ENCODE measurements at regions not wholly inside any gene's neighbourhood (a gene's known extent, or its start where the extent isn't known, plus 50 kb on each side); places are given as distances from the start of the nearest gene placed in this dataset.
"Not testable (repeated sequence)": the region's sequence is repeated elsewhere in the genome, so short reads cannot be mapped to it uniquely, and the experiment has no call there.

- in situ Hi-C loops (cut with HindIII; ENCODE audit: low pct_unique_long_range_greater_than_20kb, low sequenced_read_pairs), result no loop called here
- DNase-seq (ENCODE audit: low read depth), result no peak
These were observed 136.3 kb downstream of the KCNJ12 start for GRCh38 chr17:21512307-21513011.

- in situ Hi-C loops (cut with HindIII; ENCODE audit: low pct_unique_long_range_greater_than_20kb, low sequenced_read_pairs), result no loop called here
- peak; percentile 35 for DNase-seq (ENCODE audit: low read depth)
These were observed 136.9 kb downstream of the KCNJ12 start for GRCh38 chr17:21513012-21513570.

- DNase-seq (ENCODE audit: low read depth); in situ Hi-C loops (cut with HindIII; ENCODE audit: low pct_unique_long_range_greater_than_20kb, low sequenced_read_pairs): not testable (repeated sequence)
These were observed 138.4 kb downstream of the KCNJ12 start for GRCh38 chr17:21514567-21514966.

DNA sequence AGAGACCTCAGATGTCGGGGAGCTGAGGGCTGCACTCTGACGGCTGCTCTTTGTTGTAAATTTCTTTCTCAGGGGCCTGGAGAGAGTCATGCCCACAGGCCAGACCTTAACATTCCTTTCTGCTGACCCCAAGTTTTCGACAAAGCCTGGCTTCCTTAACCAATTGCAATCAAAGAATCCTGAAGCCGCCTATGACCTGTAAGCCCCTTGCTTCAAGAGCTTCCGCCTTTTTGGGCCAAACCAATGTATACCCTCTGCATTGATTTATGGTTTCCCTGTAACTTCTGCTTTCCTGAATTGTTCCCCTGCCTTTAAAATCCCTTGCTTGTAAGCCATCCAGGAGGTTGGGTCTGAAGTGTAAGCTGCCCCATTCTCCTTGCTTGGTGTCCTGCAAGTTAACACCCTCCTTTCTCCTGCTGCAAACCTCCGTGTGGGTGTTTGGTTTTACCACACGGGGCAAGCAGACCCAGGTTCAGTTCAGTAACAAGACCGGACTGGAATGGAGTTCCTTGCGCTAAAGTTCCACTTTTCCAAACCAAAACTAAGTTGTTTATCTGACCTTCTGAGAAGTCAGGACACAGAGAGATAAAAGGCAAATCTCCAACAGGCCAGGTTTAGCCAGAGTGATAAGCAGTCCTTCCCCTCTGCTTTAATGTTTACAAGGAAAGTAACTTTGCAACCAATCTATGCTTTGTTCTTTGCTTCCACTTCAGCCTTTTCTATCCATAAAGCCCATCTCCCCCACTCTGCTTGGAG, 141.6 kb downstream of the KCNJ12 start:
- in situ Hi-C loops (cut with HindIII; ENCODE audit: low pct_unique_long_range_greater_than_20kb, low sequenced_read_pairs), result no loop called here
- DNase-seq (ENCODE audit: low read depth), result no peak

DNA sequence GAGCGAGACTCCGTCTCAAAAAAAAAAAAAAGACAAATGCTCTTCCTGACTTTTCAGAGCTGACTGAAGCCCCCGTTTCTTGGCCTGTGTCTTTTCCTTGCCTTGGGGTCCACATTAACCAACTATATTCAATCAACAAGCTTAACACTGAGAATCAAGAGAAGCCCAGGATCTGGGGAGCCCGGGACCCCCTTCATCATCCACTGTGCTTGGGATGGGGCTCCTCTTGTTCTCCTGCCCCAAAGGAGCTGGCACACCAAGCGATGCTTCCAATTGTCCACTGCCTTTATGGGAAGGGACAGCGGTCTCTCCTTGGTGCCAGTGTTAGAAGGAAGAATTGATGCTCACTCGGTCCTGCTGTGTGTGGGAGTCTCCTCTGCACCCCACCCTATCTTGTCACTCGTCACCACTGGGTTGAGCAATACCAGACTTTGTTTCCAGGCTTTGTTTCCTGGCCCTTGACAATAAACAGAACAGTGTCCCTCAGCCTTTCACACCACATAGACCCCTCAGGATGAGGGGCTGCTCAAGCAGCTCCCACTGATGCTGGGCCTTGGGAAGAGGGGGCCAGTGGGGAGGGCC, 146.7 kb downstream of the KCNJ12 start:
- in situ Hi-C loops (cut with HindIII; ENCODE audit: low pct_unique_long_range_greater_than_20kb, low sequenced_read_pairs), result no loop called here

GRCh38 chr17:21523497-21524210, 147.5 kb downstream of the KCNJ12 start:
- no peak for DNase-seq (ENCODE audit: low read depth)
- in situ Hi-C loops (cut with HindIII; ENCODE audit: low pct_unique_long_range_greater_than_20kb, low sequenced_read_pairs), result no loop called here

More for the DNA sequence above, 146.7 kb downstream of the KCNJ12 start:
- DNase-seq (ENCODE audit: low read depth), result no peak

- no peak for DNase-seq (ENCODE audit: low read depth)
- in situ Hi-C loops (cut with HindIII; ENCODE audit: low pct_unique_long_range_greater_than_20kb, low sequenced_read_pairs), result no loop called here
These were observed 148.0 kb downstream of the KCNJ12 start for GRCh38 chr17:21524211-21524591.

GRCh38 chr17:21525464-21526130, 149.4 kb downstream of the KCNJ12 start:
- in situ Hi-C loops (cut with HindIII; ENCODE audit: low pct_unique_long_range_greater_than_20kb, low sequenced_read_pairs), result no loop called here
- no peak for DNase-seq (ENCODE audit: low read depth)

DNA sequence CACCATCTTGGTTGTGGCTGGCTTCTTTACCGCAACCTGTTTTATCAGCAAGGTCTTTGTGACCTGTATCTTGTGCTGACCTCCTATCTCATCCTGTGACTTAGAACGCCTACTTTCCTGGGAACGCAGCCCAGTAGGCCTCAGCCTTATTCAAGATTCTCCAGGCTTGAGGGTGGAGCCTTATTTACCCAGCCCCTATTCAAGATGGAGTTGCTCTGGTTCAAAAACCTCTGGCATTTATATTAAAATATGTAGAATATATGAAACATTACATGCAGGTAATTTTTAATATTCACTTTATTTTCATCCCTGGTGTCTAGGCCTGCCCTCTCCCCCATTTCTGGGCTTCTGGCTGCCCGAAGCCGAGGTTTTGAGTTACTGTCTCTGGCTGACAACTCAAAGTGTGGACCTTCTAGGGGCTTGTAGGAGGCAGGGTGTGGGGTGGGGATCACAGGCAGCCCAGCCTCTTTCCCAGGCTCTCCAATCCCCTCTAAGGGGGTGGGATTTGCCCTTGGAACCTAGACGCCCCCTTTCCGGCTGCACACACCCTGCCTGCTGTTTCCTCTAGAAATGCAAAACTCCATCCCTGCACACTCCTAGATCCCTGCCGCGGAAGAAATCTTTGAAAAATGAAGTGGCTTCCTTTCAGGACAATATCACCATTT, 152.0 kb downstream of the KCNJ12 start:
- DNase-seq (ENCODE audit: low read depth), result no peak
- in situ Hi-C loops (cut with HindIII; ENCODE audit: low pct_unique_long_range_greater_than_20kb, low sequenced_read_pairs), result no loop called here

DNA sequence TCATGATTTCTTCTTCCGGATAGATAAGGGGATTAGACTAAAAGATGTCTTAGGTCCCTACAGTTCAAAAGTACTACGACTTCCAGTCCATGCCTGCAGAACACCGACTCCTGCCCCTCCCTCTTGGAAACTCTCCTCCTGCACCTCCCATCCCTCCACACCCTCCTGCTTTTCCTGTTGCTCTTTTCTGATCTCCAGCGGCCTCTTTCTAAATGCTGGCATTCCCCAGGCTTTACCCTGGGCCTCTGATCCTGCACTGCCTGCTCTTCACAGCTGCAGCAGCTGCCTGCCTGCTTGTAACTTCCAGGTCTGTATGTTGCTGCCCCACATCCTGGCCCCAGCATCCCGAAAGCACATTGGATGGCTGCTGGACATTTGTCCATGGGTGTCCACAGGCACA, 154.2 kb downstream of the KCNJ12 start:
- in situ Hi-C loops (cut with HindIII; ENCODE audit: low pct_unique_long_range_greater_than_20kb, low sequenced_read_pairs), result no loop called here
- DNase-seq (ENCODE audit: low read depth), result no peak

- DNase-seq (ENCODE audit: low read depth), result no peak
- in situ Hi-C loops (cut with HindIII; ENCODE audit: low pct_unique_long_range_greater_than_20kb, low sequenced_read_pairs), result no loop called here
These were observed 154.7 kb downstream of the KCNJ12 start for GRCh38 chr17:21530841-21531240.

DNA sequence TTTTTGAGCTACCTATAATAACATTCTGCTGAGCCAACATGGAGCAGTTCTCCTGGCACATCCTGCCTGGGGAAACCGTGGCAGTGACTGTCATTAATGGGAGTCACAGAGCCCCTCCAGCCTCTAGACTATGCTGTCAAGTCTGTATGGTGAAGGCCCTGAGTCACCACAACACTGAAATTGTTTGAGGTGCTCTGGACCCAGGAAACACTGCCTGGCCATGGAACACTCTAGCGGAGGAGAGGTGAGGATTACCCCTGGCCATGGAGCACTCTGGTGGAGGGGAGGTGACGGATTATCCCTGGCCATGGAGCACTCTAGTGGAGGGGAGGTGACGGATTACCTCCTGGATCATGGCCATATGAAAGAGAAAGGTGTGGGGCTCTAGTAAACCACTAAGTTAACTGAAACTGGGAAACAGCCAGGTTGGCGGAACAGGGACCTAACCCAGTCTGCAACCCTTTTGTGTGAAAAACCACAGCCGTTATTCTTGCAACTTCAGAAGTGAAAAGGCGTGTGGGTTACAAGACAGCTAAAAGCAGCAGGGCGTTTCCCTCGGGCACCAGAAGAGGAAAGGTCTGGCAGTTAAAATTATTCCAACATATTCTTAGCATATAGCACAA, 156.7 kb downstream of the KCNJ12 start:
- DNase-seq (ENCODE audit: low read depth), result no peak
- in situ Hi-C loops (cut with HindIII; ENCODE audit: low pct_unique_long_range_greater_than_20kb, low sequenced_read_pairs), result no loop called here

DNA sequence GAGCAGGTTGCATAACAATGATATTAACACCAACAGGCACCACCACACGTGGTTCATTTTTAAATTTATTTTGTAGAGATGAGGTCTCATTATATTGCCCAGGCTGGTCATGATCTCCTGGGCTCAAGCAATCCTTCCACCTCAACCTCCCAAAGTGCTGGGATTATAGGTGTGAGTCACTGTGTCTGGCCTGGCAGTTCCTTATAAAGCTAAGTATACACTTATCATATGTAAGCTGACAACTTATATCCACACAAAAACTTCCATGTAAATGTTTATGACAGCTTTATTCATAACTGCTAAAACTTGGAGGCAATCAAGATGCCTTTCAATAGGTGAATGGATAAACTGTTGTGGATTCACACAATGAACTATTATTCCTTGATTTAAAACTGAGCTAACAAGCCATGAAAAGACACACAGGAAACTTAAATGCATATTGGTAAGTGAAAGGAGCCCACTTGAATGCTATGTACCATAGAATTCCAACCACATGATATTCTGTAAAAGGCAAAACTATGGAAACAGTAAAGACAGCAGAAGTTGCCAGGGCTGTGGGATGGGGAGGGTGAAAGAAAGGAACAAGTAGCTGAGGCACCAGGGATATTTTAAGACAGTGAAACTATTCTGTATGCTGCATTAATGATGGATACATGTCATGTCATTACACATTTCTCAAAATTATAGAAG, 156.5 kb upstream of the KCNJ18 start:
- in situ Hi-C loops (cut with HindIII; ENCODE audit: low pct_unique_long_range_greater_than_20kb, low sequenced_read_pairs), result no loop called here
- no peak for DNase-seq (ENCODE audit: low read depth)

- no peak for DNase-seq (ENCODE audit: low read depth)
- in situ Hi-C loops (cut with HindIII; ENCODE audit: low pct_unique_long_range_greater_than_20kb, low sequenced_read_pairs), result no loop called here
These were observed 155.0 kb upstream of the KCNJ18 start for GRCh38 chr17:21537302-21537701.

DNA sequence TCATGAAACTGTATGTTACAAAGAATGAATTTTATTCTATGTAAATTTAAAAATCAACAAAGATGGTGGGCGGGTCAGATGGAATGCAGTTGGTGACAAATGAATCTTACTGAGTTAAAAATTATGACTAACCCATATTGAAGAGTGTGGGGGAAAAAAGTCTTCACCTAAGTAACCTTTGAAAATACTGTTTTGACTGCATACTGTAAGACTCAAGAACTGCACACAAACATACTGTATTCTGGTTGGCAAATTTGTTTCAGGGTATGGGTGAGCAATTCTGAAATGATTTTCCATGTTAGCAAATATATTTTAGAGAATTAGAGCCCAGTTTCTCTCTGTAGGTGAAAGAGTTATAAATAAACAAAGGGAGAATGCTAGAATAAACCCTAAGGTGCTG, 153.7 kb upstream of the KCNJ18 start:
- in situ Hi-C loops (cut with HindIII; ENCODE audit: low pct_unique_long_range_greater_than_20kb, low sequenced_read_pairs), result no loop called here
- DNase-seq (ENCODE audit: low read depth), result no peak

DNA sequence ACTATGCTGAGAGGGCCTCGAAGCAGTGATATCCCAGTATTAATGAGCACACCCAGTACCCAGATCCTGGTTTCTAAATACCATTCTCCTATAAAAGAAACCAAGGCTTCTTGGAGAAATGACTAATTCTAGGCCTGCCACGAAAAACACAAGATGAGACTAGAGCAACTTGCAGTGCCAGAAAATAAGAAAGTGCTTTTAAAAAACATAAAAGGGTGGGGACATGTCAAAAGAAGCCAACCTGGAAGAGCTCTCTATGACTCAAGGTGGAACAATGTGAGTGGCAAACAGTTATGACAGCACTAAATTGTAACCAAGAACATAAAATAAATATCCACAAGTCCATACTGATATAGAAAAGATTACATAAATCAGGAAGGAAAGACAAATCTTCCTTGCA, 153.2 kb upstream of the KCNJ18 start:
- DNase-seq (ENCODE audit: low read depth), result no peak
- in situ Hi-C loops (cut with HindIII; ENCODE audit: low pct_unique_long_range_greater_than_20kb, low sequenced_read_pairs), result no loop called here

GRCh38 chr17:21540502-21540901, 151.8 kb upstream of the KCNJ18 start:
- no peak for DNase-seq (ENCODE audit: low read depth)
- in situ Hi-C loops (cut with HindIII; ENCODE audit: low pct_unique_long_range_greater_than_20kb, low sequenced_read_pairs), result no loop called here
